Transverse colon (tissue), 4 donors: ENCODE measurements at regions not wholly inside any gene's neighbourhood (a gene's known extent, or its start where the extent isn't known, plus 50 kb on each side); places are given as distances from the start of the nearest gene placed in this dataset.

Experiments
- DNase-seq: peaks from one replicate; pipeline ENCODE4 v3.0.0-alpha.2; 2019
- H3K27ac ChIP-seq, 4 donors: fragments of 200-600 bp; sonication (generic); 2 replicates each; pipeline ENCODE4 v1.5.1; 2016 to 2018; ENCODE audit warnings: inconsistent platforms in 4 of 4
- H3K27me3 ChIP-seq: fragments of 200-600 bp; sonication (generic); 2 replicates; pipeline ENCODE4 v1.5.1; 2017; ENCODE audit warnings: inconsistent platforms
- H3K36me3 ChIP-seq, 4 donors: fragments of 200-600 bp; sonication (generic); 2 replicates each; pipeline ENCODE4 v1.5.1; 2017 to 2019; ENCODE audit warnings: inconsistent platforms in 4 of 4
- H3K4me1 ChIP-seq, 4 donors: fragments of 200-600 bp; sonication (generic); 2 replicates each; pipeline ENCODE4 v1.5.1; 2017 to 2020; ENCODE audit warnings: inconsistent platforms in 4 of 4
- H3K4me3 ChIP-seq, 4 donors: fragments of 200-600 bp; sonication (generic); 1 replicate in 1 of 4; 2 replicates in 3 of 4; pipeline versions ENCODE4 v1.5.1 to v1.6.1; 2017 to 2019; ENCODE audit warnings: inconsistent platforms in 4 of 4
- H3K9me3 ChIP-seq, 2 donors: fragments of 200-600 bp; sonication (generic); 2 replicates each; pipeline ENCODE4 v1.5.1; 2017 to 2019; ENCODE audit warnings: inconsistent platforms in 2 of 2
- CTCF ChIP-seq, 5 experiments: fragments of 200-600 bp in 3 of 5; fragments of 450-650 bp in 2 of 5; sonication (generic) in 3 of 5; IDR thresholded peaks; 1 replicate in 2 of 5; 2 replicates in 3 of 5; pipeline ENCODE4 v1.5.1; 2016 to 2017; ENCODE audit warnings: antibody characterized with exemption in 5 of 5, inconsistent platforms in 3 of 5, mild to moderate bottlenecking in 2 of 5, moderate library complexity in 1 of 5
- EP300 ChIP-seq: sonication (generic); formaldehyde crosslinking; IDR thresholded peaks from one replicate; pipeline ENCODE4 v1.6.1; 2017; ENCODE audit warnings: antibody characterized with exemption, low read depth
- POLR2A ChIP-seq: fragments of 450-650 bp; IDR thresholded peaks from one replicate; pipeline ENCODE4 v1.6.1; 2016; ENCODE audit warnings: antibody characterized with exemption, mild to moderate bottlenecking, moderate library complexity
- POLR2AphosphoS5 ChIP-seq, 3 donors: sonication (generic); formaldehyde crosslinking; IDR thresholded peaks; one replicate each; pipeline ENCODE4 v1.6.1; 2016; ENCODE audit warnings: antibody characterized with exemption in 3 of 3
- WGBS, 2 donors: methylation state at CpG; one replicate each; pipeline ENCODE4 v1.1.5; 2018; ENCODE audit warnings: low coverage in 1 of 2; 5-methylcytosine and 5-hydroxymethylcytosine counted together
- in situ Hi-C, 4 donors: fragments of 200-750 bp; cut with MboI; loops; one replicate each; pipeline versions ENCODE4 v1.15.0 to v1.15.1; 2017; ENCODE audit warnings: low sequenced_read_pairs in 3 of 4, low pct_ligation_motif_present in 1 of 4, low pct_unique_long_range_greater_than_20kb in 1 of 4
- intact Hi-C: fragments of 100-400 bp; cut with DNase I; formaldehyde crosslinking; loops from one replicate; pipeline ENCODE4 v1.15.1; 2023; ENCODE audit warnings: low total_unique reads

DNA sequence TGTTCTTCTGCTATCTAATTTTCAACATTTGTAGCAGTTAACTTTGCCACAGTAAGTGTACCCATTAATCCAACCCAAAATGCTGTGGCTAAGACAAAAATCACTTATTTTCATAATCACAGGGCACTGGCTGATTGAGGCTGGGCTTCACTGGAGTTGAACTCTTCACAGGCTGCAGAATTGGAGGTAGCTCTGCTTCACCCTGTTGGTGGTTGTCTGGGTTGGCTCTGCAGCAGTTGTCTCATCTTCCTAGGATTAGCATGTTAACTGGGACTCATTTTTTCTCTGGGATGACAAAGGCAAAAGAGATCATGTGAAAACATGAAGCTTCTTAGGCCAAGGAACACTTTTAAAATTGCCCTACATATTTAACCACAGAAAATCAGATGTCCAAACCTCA, 518.9 kb downstream of the TLR4 start:
- Histone ChIP-seq H3K27ac (no peak overlapping the region), H3K27me3 (no peaks in the 10 kb centered on the region), H3K9me3 (no peaks in the 10 kb centered on the region), H3K4me3 (no peak overlapping the region), H3K36me3 (no peaks in the 10 kb centered on the region), H3K4me1 (no peaks in the 10 kb centered on the region)
- no peak for DNase-seq
- in situ Hi-C loops (no loop called here), intact Hi-C loops (no loop called here)
- TF ChIP-seq EP300 (no peak), CTCF (IDR thresholded peaks at IDR 0.05) (no peak), POLR2A (no peak), POLR2AphosphoS5 (IDR thresholded peaks at IDR 0.05) (no peak)

DNA sequence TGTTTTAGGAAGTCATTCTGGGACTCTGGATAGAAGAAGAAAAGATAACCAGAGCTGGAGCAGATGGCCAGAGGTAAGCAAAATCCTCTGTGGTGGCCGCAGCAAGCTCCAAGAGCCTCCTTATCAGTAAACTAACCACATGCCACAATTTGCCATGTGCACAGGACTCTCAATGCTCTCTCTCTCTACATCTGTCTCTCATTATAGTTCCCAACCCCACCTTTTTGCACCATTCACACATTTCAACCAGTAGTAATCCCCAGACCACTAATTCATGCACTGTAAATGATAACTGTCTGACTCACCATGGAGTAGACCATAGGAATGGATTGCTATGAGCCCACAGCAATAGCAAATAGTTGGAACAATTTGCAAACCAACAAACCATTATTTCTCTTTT, 526.1 kb downstream of the TLR4 start:
- in situ Hi-C loops (no loop called here), intact Hi-C loops (no loop called here)
- no peak overlapping the region for H3K4me3 ChIP-seq
- H3K27me3 ChIP-seq = no peaks in the 10 kb centered on the region
- no peaks in the 10 kb centered on the region for H3K36me3 ChIP-seq
- no peak overlapping the region for H3K27ac ChIP-seq
- no peak for DNase-seq
- WGBS, 2 donors = 50 to 60% methylated on average over 1 of the region's 1 CpG
- TF ChIP-seq EP300 (no peak), POLR2A (no peak), POLR2AphosphoS5 (IDR thresholded peaks at IDR 0.05) (no peak), CTCF (IDR thresholded peaks at IDR 0.05) (no peak)
- H3K9me3 ChIP-seq = no peaks in the 10 kb centered on the region
- H3K4me1 ChIP-seq = no peaks in the 10 kb centered on the region

DNA sequence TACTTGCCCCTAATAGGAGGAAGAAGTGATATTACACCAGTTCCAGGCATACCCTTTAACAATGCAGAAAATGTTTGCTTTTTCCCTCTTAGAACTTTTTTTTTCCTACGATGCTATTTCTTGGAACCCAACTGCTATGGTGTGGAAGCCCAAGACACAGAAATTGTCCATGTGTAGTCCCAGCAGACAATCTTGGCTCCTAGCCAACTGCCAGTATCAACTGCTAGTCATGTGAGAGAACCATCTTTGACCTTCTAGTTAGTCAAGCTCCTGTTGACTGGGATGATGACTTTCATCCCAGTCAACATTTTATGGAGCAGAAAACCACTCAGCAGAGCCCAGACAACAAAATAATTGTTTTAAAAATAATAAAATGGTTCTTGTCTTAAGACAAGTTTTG, 532.4 kb downstream of the TLR4 start:
- H3K27ac ChIP-seq = no peak overlapping the region
- whole genome bisulfite sequencing, 2 donors = 45 to 79% methylated on average over 1 of the region's 1 CpG
- DNase-seq = no peak
- in situ Hi-C loops = no loop called here
- no peak for TF ChIP-seq CTCF (IDR thresholded peaks at IDR 0.05)
- no peak for TF ChIP-seq POLR2AphosphoS5 (IDR thresholded peaks at IDR 0.05)
- H3K4me3 ChIP-seq = no peak overlapping the region
- intact Hi-C loops = no loop called here
- no peaks in the 10 kb centered on the region for H3K4me1 ChIP-seq
- H3K9me3 ChIP-seq = no peaks in the 10 kb centered on the region
- no peaks in the 10 kb centered on the region for H3K36me3 ChIP-seq
- H3K27me3 ChIP-seq = no peaks in the 10 kb centered on the region

GRCh38 chr9:118238139-118238538, 533.9 kb downstream of the TLR4 start:
- Histone ChIP-seq H3K27ac (no peak overlapping the region), H3K27me3 (no peaks in the 10 kb centered on the region), H3K9me3 (no peaks in the 10 kb centered on the region), H3K36me3 (no peaks in the 10 kb centered on the region), H3K4me3 (no peak overlapping the region), H3K4me1 (no peaks in the 10 kb centered on the region)
- in situ Hi-C loops = no loop called here
- DNase-seq = no peak
- intact Hi-C loops = no loop called here
- TF ChIP-seq CTCF (IDR thresholded peaks at IDR 0.05) = no peak
- TF ChIP-seq EP300 = no peak
- TF ChIP-seq POLR2AphosphoS5 (IDR thresholded peaks at IDR 0.05) = no peak
- TF ChIP-seq POLR2A = no peak
